ENCODE measurements at regions not wholly inside any gene's neighbourhood (a gene's known extent, or its start where the extent isn't known, plus 50 kb on each side); places are given as distances from the start of the nearest gene placed in this dataset.

DNA sequence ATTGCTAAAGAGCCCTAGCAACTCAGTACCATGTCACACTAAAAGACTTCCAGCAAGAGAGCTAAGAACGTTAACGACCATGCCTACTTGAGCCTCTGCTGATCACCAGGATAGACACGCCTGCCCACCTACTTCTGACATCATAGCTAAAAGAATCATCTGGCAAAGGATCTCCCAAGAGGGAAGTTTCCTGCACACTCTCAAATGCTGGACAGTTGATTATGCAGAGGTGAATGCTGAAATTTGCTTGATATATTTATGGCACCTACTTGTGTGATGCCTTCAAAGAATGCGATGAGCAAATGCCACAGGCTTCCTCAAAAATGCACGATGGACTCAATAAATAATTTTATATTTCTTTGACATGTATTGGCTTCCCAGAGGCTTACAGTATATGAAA lies 113.6 kb downstream of the GALC start:
- no peak for ATAC-seq (ENCODE audit: low read depth)
- H3K4me1 Mint-ChIP-seq, result no peaks in the 10 kb centered on the region
- H3K27ac Mint-ChIP-seq, result no peak overlapping the region
- POLR2A ChIA-PET, result no interaction called here
- H3K36me3 Mint-ChIP-seq, result no peaks in the 10 kb centered on the region
- peaks cover 8% of the 10 kb centered on the region for H3K27me3 Mint-ChIP-seq
- H3K4me3 Mint-ChIP-seq, result no peak overlapping the region
- no peaks in the 10 kb centered on the region for H3K9me3 Mint-ChIP-seq
- no peak for DNase-seq

DNA sequence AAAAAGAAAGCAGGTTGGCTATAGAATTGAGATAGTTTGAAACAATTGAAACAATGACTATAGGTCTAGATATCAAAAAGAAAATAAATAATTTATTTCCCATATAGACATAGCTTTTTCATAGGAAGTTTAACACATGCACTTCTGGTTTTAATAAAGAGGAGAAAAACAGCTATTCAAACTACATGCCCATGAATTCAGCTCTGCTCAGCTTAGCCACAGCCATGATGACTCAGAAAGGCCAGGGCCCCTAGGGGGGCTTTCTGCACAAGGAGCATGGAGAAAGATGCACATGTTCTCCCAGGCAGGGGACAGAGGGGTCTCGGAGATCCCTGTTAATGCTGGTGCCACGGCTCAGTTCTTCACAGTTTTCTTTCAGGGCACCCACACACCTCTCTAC lies 114.0 kb downstream of the GALC start:
- no peak for DNase-seq
- Mint-ChIP-seq H3K9me3 (no peaks in the 10 kb centered on the region), H3K27ac (no peak overlapping the region), H3K27me3 (peaks cover 8% of the 10 kb centered on the region), H3K4me3 (no peak overlapping the region), H3K36me3 (no peaks in the 10 kb centered on the region), H3K4me1 (no peaks in the 10 kb centered on the region)
- POLR2A ChIA-PET, result no interaction called here
- no peak for ATAC-seq (ENCODE audit: low read depth)

DNA sequence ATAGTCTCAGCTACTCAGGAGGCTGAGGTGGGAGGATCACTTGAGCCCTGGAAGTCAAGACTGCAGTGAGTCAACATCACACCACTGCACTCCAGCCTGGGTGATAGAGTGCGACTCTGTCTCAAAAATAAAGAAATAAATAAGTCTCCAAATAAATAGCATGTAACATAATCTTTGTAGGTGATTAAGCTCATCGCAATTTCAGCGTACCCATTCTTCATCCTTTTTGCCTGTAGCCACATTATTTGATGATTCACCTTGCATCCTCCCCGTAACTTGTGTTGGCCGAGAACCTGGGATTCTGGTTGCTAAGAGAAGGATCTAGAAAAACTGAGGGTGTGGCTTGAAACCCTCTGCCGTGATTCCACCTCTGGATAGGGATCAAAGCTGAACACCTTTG lies 115.1 kb downstream of the GALC start:
- POLR2A ChIA-PET, result no interaction called here
- ATAC-seq (ENCODE audit: low read depth) (no peak), DNase-seq (no peak)
- Mint-ChIP-seq H3K9me3 (no peaks in the 10 kb centered on the region), H3K4me1 (no peaks in the 10 kb centered on the region), H3K4me3 (no peak overlapping the region), H3K27ac (no peak overlapping the region), H3K27me3 (peaks cover 8% of the 10 kb centered on the region), H3K36me3 (no peaks in the 10 kb centered on the region)

DNA sequence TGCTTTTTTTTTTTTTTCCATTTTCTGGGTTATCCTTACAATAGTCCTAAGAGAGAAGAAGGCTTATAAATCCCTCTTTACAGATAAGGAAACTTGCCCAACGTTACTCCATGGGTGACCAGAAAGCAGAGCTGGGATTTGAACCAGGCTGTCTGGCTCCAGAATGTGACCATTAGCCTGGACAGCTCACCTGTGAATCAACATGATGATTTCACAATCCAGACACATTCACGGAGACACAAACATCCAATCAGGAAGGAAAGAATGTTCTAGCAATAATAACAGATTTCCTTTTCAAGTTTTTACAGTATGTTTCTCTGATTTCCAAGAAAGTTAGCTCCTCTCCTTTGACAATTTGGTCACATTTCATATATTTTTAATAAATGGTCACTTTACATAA lies 118.3 kb downstream of the GALC start:
- DNase-seq, result no peak
- no peaks in the 10 kb centered on the region for H3K36me3 Mint-ChIP-seq
- no peaks in the 10 kb centered on the region for H3K4me1 Mint-ChIP-seq
- peaks cover 5% of the 10 kb centered on the region for H3K27me3 Mint-ChIP-seq
- no peak for ATAC-seq (ENCODE audit: low read depth)
- H3K4me3 Mint-ChIP-seq, result no peak overlapping the region
- POLR2A ChIA-PET, result no interaction called here
- no peaks in the 10 kb centered on the region for H3K9me3 Mint-ChIP-seq
- H3K27ac Mint-ChIP-seq, result no peak overlapping the region

DNA sequence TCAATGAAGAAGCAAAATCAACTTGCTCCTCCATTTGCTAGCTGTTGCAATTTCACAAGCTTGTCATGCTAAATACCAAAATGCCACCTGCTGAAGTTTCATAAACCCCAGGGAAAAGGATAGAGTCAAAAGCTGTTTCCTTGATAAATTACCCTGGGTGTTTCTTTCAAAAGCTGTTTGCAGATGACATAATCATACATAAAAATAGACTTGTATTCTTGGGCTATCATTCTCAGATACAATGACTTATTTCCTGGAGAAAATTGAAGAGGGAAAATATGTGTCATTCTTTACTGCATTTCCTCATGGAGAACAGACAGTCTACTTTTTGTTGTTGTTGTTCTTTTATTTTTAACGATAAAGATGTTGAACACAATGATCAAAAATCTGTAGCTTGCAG lies 119.2 kb downstream of the GALC start:
- H3K27me3 Mint-ChIP-seq, result peaks cover 5% of the 10 kb centered on the region
- ATAC-seq (ENCODE audit: low read depth) (no peak), DNase-seq (no peak)
- H3K4me3 Mint-ChIP-seq, result no peak overlapping the region
- POLR2A ChIA-PET, result no interaction called here
- no peaks in the 10 kb centered on the region for H3K36me3 Mint-ChIP-seq
- no peak overlapping the region for H3K27ac Mint-ChIP-seq
- no peaks in the 10 kb centered on the region for H3K4me1 Mint-ChIP-seq
- no peaks in the 10 kb centered on the region for H3K9me3 Mint-ChIP-seq

DNA sequence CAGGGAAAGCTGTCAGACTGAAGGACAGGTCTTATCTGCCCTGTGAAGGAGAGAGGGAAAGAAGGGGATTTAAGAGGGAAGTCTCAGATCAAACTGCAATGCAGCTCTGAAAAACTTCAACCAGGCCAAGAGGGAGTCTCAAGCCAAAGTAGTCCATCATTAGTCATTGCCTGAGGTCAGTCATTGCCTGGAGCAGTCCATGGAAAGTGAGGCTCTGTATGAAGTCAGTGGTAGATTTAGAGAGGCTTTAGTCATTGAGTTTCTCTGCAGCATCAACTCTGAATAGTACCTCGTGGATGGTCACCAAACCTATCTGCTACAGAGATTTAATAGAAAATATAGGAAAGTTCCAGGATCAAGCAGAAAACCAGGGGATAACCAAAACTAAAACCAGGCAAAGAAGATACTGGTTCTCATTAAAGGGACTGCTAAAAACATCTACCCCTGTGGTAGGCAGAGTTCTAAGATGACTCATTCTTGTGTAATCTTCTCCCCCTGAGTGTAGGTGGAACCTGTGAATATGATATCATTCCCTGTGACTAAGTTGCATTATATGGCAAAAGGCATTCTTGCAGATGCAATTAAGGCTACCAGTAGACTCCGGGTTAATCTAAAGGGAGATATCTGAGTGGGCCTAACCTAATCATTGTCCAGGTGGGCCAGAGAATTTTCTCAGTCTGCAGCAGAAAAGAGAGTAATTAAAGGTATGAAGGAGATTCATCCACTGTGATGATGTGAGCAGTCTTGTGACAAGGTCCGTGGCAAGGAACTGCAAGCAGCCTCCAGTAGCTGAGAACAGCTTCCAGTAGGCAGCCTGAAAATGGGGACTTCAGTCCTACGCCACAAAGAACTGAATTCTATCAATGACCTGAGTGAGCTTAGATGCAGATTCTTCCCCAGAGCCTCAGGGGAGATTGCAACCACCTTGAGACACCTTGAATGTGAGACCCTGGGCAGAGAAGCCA lies 123.1 kb downstream of the GALC start:
- Mint-ChIP-seq H3K36me3 (no peaks in the 10 kb centered on the region), H3K4me3 (no peak overlapping the region), H3K4me1 (no peaks in the 10 kb centered on the region), H3K27me3 (peaks cover 4% of the 10 kb centered on the region), H3K27ac (no peak overlapping the region), H3K9me3 (no peaks in the 10 kb centered on the region)
- ATAC-seq (ENCODE audit: low read depth) (no peak), DNase-seq (no peak)
- POLR2A ChIA-PET, result no interaction called here

DNA sequence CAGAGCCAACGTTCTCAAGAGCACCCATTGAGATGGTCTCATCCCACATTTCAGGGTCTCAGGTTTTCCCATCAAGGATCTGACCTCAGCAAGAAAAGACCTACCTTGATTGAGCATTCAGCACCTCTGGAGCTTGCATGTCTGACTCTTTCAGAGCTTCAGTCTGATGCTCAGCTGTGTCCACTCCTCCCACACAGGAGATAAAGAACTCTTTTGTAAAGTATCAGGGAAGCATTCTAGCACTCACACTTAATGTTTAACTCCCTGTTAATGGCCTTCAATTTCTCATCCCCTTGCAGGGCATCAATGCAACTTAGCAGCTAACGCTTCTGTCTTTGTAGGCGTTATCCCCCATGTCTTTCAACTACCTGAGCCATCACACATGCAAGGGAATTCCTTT lies 124.1 kb downstream of the GALC start:
- no peaks in the 10 kb centered on the region for H3K27me3 Mint-ChIP-seq
- H3K4me1 Mint-ChIP-seq, result no peaks in the 10 kb centered on the region
- no peak overlapping the region for H3K4me3 Mint-ChIP-seq
- no peaks in the 10 kb centered on the region for H3K36me3 Mint-ChIP-seq
- no peaks in the 10 kb centered on the region for H3K9me3 Mint-ChIP-seq
- DNase-seq (no peak), ATAC-seq (ENCODE audit: low read depth) (no peak)
- POLR2A ChIA-PET, result no interaction called here
- no peak overlapping the region for H3K27ac Mint-ChIP-seq

DNA sequence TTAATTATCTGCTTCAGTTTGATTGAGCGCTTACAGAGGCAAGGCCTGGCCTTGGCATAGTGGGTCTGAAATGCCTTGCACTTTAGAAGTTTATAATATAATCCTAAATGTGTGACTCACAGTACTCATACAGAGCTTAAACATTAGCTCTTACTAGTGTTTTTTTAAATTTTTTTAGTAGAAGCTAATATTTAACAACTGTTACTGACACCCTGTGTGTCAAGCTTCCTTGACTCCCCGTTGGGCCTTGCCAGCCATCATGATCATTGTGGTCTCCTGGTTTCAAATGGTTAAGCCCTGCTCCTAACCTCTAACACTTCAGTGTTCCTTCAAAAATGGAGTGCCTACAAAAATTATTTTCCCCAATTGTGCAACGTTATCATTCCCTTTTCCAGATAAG lies 126.9 kb downstream of the GALC start:
- H3K4me1 Mint-ChIP-seq, result no peaks in the 10 kb centered on the region
- H3K9me3 Mint-ChIP-seq, result no peaks in the 10 kb centered on the region
- no peaks in the 10 kb centered on the region for H3K36me3 Mint-ChIP-seq
- no peaks in the 10 kb centered on the region for H3K27me3 Mint-ChIP-seq
- ATAC-seq (ENCODE audit: low read depth), result no peak
- H3K27ac Mint-ChIP-seq, result no peak overlapping the region
- H3K4me3 Mint-ChIP-seq, result no peak overlapping the region
- POLR2A ChIA-PET, result no interaction called here
- DNase-seq, result no peak

DNA sequence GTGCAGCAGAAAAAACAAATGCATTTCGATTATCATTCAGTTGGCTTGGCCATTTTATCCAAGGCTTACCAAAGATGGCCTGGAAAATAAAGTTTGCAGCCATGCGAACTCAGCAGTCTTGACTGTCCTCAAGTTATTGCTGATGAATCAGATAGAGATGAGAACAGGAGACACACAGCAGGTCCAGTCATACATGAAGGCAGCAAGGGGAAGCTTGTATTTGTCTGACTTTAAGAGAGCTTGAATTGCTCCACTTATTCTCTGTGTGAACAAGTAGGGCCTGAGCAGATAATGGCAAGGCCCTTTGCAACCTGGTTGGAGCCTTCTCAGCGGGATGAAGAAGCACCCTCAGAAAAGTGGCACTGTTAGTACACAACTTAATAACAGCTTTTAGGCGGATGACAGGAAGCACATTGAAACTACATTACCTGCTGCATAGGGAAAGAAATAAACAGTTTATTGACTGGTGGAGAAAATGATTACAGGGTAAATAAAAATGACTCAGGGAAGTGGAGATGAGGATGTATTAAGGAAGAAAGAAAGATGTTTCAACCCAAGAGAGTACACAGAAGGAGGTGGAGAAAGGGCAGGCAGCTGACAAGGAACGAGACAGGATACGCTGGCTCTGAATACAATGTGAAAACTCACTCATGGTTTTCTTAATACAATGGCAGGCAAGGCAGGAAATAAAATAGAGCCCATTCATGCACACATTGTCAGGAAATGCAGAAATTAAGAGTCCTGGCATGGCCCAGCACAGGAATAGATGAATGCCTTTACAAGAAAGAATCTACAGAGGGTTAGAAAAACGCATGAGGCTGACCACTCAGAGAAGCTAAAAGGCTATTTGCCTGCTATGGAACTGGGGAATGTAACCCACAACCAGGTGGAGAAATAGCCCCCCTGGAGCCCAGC lies 128.4 kb downstream of the GALC start:
- Mint-ChIP-seq H3K36me3 (no peaks in the 10 kb centered on the region), H3K9me3 (no peaks in the 10 kb centered on the region), H3K27me3 (no peaks in the 10 kb centered on the region), H3K27ac (no peak overlapping the region), H3K4me3 (no peak overlapping the region), H3K4me1 (no peaks in the 10 kb centered on the region)
- no peak for DNase-seq
- no peak for ATAC-seq (ENCODE audit: low read depth)
- POLR2A ChIA-PET, result no interaction called here

DNA sequence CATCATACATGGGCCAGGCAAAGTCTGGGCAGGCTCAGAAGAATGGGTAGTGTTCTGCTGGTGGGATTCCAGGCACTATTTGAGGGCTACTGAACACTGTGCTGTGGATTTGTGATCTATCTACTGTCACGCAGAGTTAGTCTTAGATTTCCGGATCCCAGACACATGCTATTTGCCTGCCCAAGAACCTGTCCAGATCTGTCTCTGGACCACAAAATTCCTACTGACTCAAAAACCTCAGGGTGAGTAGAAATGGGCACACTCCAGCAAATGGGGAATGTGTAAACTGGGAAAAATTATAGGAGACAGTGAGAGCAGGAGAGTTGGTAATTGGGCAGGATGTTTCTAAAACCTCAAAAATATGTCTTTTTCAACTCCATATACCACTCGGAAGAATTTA lies 129.9 kb downstream of the GALC start:
- POLR2A ChIA-PET, result no interaction called here
- ATAC-seq (ENCODE audit: low read depth) (no peak), DNase-seq (no peak)
- Mint-ChIP-seq H3K36me3 (no peaks in the 10 kb centered on the region), H3K4me3 (no peak overlapping the region), H3K4me1 (no peaks in the 10 kb centered on the region), H3K9me3 (no peaks in the 10 kb centered on the region), H3K27ac (no peak overlapping the region), H3K27me3 (no peaks in the 10 kb centered on the region)

DNA sequence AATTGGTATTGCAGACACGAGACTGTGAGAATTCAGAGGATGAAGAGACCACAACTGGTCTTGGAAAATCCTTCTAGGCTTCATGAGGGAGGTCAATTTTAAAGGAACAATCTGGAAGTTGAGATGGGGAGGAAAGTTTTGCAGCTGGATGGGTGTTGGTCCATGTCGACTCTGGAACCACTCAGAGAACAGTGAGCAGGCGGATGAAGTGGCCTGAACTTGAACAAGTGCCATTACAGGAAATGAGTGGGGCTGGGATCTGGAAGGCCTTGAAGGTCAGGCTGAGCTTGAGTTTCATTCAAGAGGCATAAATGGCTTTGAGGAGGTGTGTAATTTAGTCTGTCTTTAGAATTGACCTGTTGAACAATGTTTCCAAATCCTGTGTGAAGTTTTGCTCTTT lies 140.9 kb downstream of the GALC start:
- no peaks in the 10 kb centered on the region for H3K9me3 Mint-ChIP-seq
- no peak overlapping the region for H3K27ac Mint-ChIP-seq
- DNase-seq (no peak), ATAC-seq (ENCODE audit: low read depth) (no peak)
- H3K4me1 Mint-ChIP-seq, result no peaks in the 10 kb centered on the region
- H3K4me3 Mint-ChIP-seq, result no peak overlapping the region
- peaks cover 6% of the 10 kb centered on the region for H3K27me3 Mint-ChIP-seq
- POLR2A ChIA-PET, result no interaction called here
- no peaks in the 10 kb centered on the region for H3K36me3 Mint-ChIP-seq

DNA sequence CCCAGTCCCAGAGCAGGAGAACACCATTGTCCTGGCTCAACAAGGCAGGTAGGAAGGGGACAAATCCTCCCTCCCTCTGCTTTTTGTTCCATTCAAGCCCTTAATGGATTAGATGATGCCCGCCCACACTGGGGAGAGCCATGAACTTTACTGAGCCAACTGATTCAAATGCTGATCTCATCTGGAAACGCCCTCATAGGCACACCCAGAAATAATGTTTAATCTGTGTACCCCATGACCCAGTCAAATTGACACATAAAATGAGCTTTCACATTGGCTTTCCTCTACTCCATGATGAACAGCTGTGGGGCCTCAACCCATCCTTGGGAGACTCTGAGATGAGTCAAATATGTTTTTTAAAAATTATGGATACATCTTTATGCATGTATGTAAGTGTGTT lies 141.8 kb downstream of the GALC start:
- Mint-ChIP-seq H3K9me3 (no peaks in the 10 kb centered on the region), H3K4me1 (no peaks in the 10 kb centered on the region), H3K27ac (no peak overlapping the region), H3K27me3 (peaks cover 4% of the 10 kb centered on the region), H3K4me3 (no peak overlapping the region), H3K36me3 (no peaks in the 10 kb centered on the region)
- ATAC-seq (ENCODE audit: low read depth) (no peak), DNase-seq (no peak)
- POLR2A ChIA-PET, result no interaction called here

DNA sequence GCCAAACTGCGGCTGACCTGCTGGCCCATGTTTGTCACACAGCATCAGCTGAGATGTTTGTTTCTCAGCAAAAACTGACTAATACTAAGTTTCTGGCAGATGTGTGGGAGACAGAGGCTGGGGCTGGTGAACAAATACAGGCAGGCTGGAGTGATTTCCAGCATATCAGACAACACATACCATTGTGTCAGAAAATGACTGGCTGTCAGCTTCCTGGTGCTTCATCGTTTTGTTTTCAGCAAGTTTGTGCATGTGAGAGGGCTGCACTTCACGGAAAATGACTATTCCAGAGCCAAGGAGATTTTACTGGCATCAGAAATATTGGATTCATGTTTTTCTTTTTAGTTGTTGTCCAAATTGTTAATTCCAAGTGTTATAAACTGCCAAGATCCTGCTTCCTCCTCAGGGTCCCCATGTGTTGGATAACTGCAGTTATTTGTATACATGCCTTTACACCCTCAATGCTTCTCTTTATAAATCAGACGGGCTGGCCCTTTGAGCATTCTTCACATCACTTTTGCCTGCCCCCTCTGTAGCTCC lies 145.7 kb downstream of the GALC start:
- Mint-ChIP-seq H3K27me3 (peaks cover 3% of the 10 kb centered on the region), H3K4me1 (no peaks in the 10 kb centered on the region), H3K4me3 (no peak overlapping the region), H3K36me3 (no peaks in the 10 kb centered on the region), H3K9me3 (no peaks in the 10 kb centered on the region), H3K27ac (no peak overlapping the region)
- DNase-seq (no peak), ATAC-seq (ENCODE audit: low read depth) (no peak)
- POLR2A ChIA-PET, result no interaction called here

DNA sequence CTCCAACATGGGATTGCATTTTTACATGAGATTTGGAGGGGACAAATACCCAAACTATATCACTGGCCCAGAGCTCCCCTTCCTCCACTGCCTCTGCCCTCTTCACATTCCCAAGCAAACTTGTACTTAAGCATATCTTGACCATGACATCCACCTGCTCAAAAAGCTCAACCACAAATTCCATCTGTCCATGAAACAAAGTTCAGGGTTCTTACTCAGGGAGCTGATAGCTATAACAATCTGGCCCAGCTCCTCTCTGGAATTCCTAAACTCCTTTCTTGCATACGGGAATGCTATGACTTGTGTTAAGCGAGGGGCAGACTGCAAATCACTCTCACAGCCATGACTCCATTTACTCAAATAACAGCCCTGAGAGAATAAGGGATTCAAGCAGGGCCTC lies 152.1 kb downstream of the GALC start:
- ATAC-seq (ENCODE audit: low read depth) (no peak), DNase-seq (no peak)
- no peak overlapping the region for H3K27ac Mint-ChIP-seq
- H3K4me3 Mint-ChIP-seq, result no peak overlapping the region
- POLR2A ChIA-PET, result no interaction called here
- no peaks in the 10 kb centered on the region for H3K36me3 Mint-ChIP-seq
- H3K9me3 Mint-ChIP-seq, result no peaks in the 10 kb centered on the region
- H3K27me3 Mint-ChIP-seq, result peaks cover 3% of the 10 kb centered on the region
- H3K4me1 Mint-ChIP-seq, result no peaks in the 10 kb centered on the region
